ENCODE measurements at regions not wholly inside any gene's neighbourhood (a gene's known extent, or its start where the extent isn't known, plus 50 kb on each side); places are given as distances from the start of the nearest gene placed in this dataset.

GRCh38 chr2:34121076-34121475, 522.0 kb upstream of the FAM98A start:
- Histone ChIP-seq H3K4me1 (ENCODE audit: insufficient read depth, low read length) (no peaks in the 10 kb centered on the region), H3K4me3 (ENCODE audit: low read length in 2 of 2) (no peak overlapping the region), H3K36me3 (ENCODE audit: insufficient read depth, low read length) (no peaks in the 10 kb centered on the region), H3K27ac (ENCODE audit: low read depth, low read length) (no peak overlapping the region), H3K27me3 (ENCODE audit: insufficient read depth, low read length) (no peaks in the 10 kb centered on the region), H3K9me3 (ENCODE audit: control insufficient read depth in 1 of 2, low read length in 2 of 2) (no peaks in the 10 kb centered on the region)
- no peak for DNase-seq
- no peak overlapping the region for H3K27ac Mint-ChIP-seq
- peaks cover 0 to 8% (median 1%) of the 10 kb centered on the region in 8 donors for H3K9me3 Mint-ChIP-seq
- CTCF ChIA-PET (ENCODE audit: partially characterized antibody): no interaction called here
- no peaks in the 10 kb centered on the region for H3K27me3 Mint-ChIP-seq
- no peaks in the 10 kb centered on the region for H3K36me3 Mint-ChIP-seq
- POLR2A ChIA-PET (ENCODE audit: partially characterized antibody): no interaction called here
- H3K4me3 Mint-ChIP-seq: no peak overlapping the region
- intact Hi-C loops (cut with micrococcal nuclease): no loop called here
- no peaks in the 10 kb centered on the region for H3K4me1 Mint-ChIP-seq

- Mint-ChIP-seq H3K27ac (no peak overlapping the region), H3K4me1 (no peaks in the 10 kb centered on the region), H3K27me3 (no peaks in the 10 kb centered on the region), H3K4me3 (no peak overlapping the region), H3K9me3 (peaks cover 0 to 2% (median 0%) of the 10 kb centered on the region in 8 donors), H3K36me3 (no peaks in the 10 kb centered on the region)
- POLR2A ChIA-PET (ENCODE audit: partially characterized antibody): no interaction called here
- H3K27me3 ChIP-seq (ENCODE audit: insufficient read depth, low read length): no peaks in the 10 kb centered on the region
- no peak overlapping the region for H3K4me3 ChIP-seq (ENCODE audit: low read length in 2 of 2)
- no peaks in the 10 kb centered on the region for H3K4me1 ChIP-seq (ENCODE audit: insufficient read depth, low read length)
- CTCF ChIA-PET (ENCODE audit: partially characterized antibody): interaction anchor here (1.6 kb wide), 1 partner anchor 8 kb away, joined by 5 read pairs; no protein-coding TSS in a partner anchor
- intact Hi-C loops (cut with micrococcal nuclease): no loop called here
- H3K27ac ChIP-seq (ENCODE audit: low read depth, low read length): no peak overlapping the region
- H3K36me3 ChIP-seq (ENCODE audit: insufficient read depth, low read length): no peaks in the 10 kb centered on the region
- no peaks in the 10 kb centered on the region for H3K9me3 ChIP-seq (ENCODE audit: control insufficient read depth in 1 of 2, low read length in 2 of 2)
- no peak for DNase-seq
Observed at GRCh38 chr2:34115076-34115475, 516.0 kb upstream of the FAM98A start.

- no peaks in the 10 kb centered on the region for H3K4me1 Mint-ChIP-seq
- Histone ChIP-seq H3K4me3 (ENCODE audit: low read length in 2 of 2) (no peak overlapping the region), H3K27me3 (ENCODE audit: insufficient read depth, low read length) (no peaks in the 10 kb centered on the region), H3K9me3 (ENCODE audit: control insufficient read depth in 1 of 2, low read length in 2 of 2) (no peaks in the 10 kb centered on the region), H3K36me3 (ENCODE audit: insufficient read depth, low read length) (no peaks in the 10 kb centered on the region), H3K27ac (ENCODE audit: low read depth, low read length) (no peak overlapping the region), H3K4me1 (ENCODE audit: insufficient read depth, low read length) (no peaks in the 10 kb centered on the region)
- H3K4me3 Mint-ChIP-seq: no peak overlapping the region
- no peak for DNase-seq
- intact Hi-C loops (cut with micrococcal nuclease): no loop called here
- CTCF ChIA-PET (ENCODE audit: partially characterized antibody): no interaction called here
- no peak overlapping the region for H3K27ac Mint-ChIP-seq
- no peaks in the 10 kb centered on the region for H3K27me3 Mint-ChIP-seq
- POLR2A ChIA-PET (ENCODE audit: partially characterized antibody): no interaction called here
- no peaks in the 10 kb centered on the region for H3K36me3 Mint-ChIP-seq
- peaks cover 0 to 2% (median 0%) of the 10 kb centered on the region in 8 donors for H3K9me3 Mint-ChIP-seq
Observed at GRCh38 chr2:34112161-34112560, 513.1 kb upstream of the FAM98A start.

GRCh38 chr2:34110392-34110791, 511.3 kb upstream of the FAM98A start:
- Mint-ChIP-seq H3K4me1 (no peaks in the 10 kb centered on the region), H3K9me3 (peaks cover 0 to 2% (median 0%) of the 10 kb centered on the region in 8 donors), H3K36me3 (no peaks in the 10 kb centered on the region), H3K27me3 (no peaks in the 10 kb centered on the region), H3K4me3 (no peak overlapping the region), H3K27ac (no peak overlapping the region)
- CTCF ChIA-PET (ENCODE audit: partially characterized antibody): interaction anchor here (1.2 kb wide), 1 partner anchor 10 kb away, joined by 4 read pairs; no protein-coding TSS in a partner anchor
- H3K4me3 ChIP-seq (ENCODE audit: low read length in 2 of 2): no peak overlapping the region
- no peaks in the 10 kb centered on the region for H3K27me3 ChIP-seq (ENCODE audit: insufficient read depth, low read length)
- H3K4me1 ChIP-seq (ENCODE audit: insufficient read depth, low read length): no peaks in the 10 kb centered on the region
- intact Hi-C loops (cut with micrococcal nuclease): no loop called here
- POLR2A ChIA-PET (ENCODE audit: partially characterized antibody): no interaction called here
- no peaks in the 10 kb centered on the region for H3K9me3 ChIP-seq (ENCODE audit: control insufficient read depth in 1 of 2, low read length in 2 of 2)
- H3K36me3 ChIP-seq (ENCODE audit: insufficient read depth, low read length): no peaks in the 10 kb centered on the region
- no peak overlapping the region for H3K27ac ChIP-seq (ENCODE audit: low read depth, low read length)
- no peak for DNase-seq

- H3K4me3 Mint-ChIP-seq: no peak overlapping the region
- no peaks in the 10 kb centered on the region for H3K4me1 Mint-ChIP-seq
- ChIA-PET POLR2A (ENCODE audit: partially characterized antibody) (no interaction called here), CTCF (ENCODE audit: partially characterized antibody) (no interaction called here)
- no peaks in the 10 kb centered on the region for H3K36me3 Mint-ChIP-seq
- no peak overlapping the region for H3K4me3 ChIP-seq (ENCODE audit: low read length in 2 of 2)
- no peaks in the 10 kb centered on the region for H3K9me3 ChIP-seq (ENCODE audit: control insufficient read depth in 1 of 2, low read length in 2 of 2)
- intact Hi-C loops (cut with micrococcal nuclease): no loop called here
- no peaks in the 10 kb centered on the region for H3K4me1 ChIP-seq (ENCODE audit: insufficient read depth, low read length)
- no peaks in the 10 kb centered on the region for H3K36me3 ChIP-seq (ENCODE audit: insufficient read depth, low read length)
- no peaks in the 10 kb centered on the region for H3K27me3 ChIP-seq (ENCODE audit: insufficient read depth, low read length)
- H3K27ac Mint-ChIP-seq: no peak overlapping the region
- no peak for DNase-seq
- no peaks in the 10 kb centered on the region for H3K27me3 Mint-ChIP-seq
- no peaks in the 10 kb centered on the region for H3K9me3 Mint-ChIP-seq
- H3K27ac ChIP-seq (ENCODE audit: low read depth, low read length): no peak overlapping the region
Observed at GRCh38 chr2:34107811-34108210, 508.7 kb upstream of the FAM98A start.

GRCh38 chr2:34105006-34105767, 506.1 kb upstream of the FAM98A start:
- Histone ChIP-seq H3K27me3 (ENCODE audit: insufficient read depth, low read length) (no peaks in the 10 kb centered on the region), H3K27ac (ENCODE audit: low read depth, low read length) (no peak overlapping the region), H3K9me3 (ENCODE audit: control insufficient read depth in 1 of 2, low read length in 2 of 2) (no peaks in the 10 kb centered on the region), H3K4me1 (ENCODE audit: insufficient read depth, low read length) (no peaks in the 10 kb centered on the region), H3K36me3 (ENCODE audit: insufficient read depth, low read length) (no peaks in the 10 kb centered on the region), H3K4me3 (ENCODE audit: low read length in 2 of 2) (no peak overlapping the region)
- no peak overlapping the region for H3K27ac Mint-ChIP-seq
- H3K4me1 Mint-ChIP-seq: no peaks in the 10 kb centered on the region
- no peak overlapping the region for H3K4me3 Mint-ChIP-seq
- ChIA-PET POLR2A (ENCODE audit: partially characterized antibody) (no interaction called here), CTCF (ENCODE audit: partially characterized antibody) (no interaction called here)
- H3K27me3 Mint-ChIP-seq: no peaks in the 10 kb centered on the region
- DNase-seq: no peak
- H3K36me3 Mint-ChIP-seq: no peaks in the 10 kb centered on the region
- intact Hi-C loops (cut with micrococcal nuclease): no loop called here
- H3K9me3 Mint-ChIP-seq: no peaks in the 10 kb centered on the region

GRCh38 chr2:34104601-34105000, 505.5 kb upstream of the FAM98A start:
- CTCF ChIA-PET (ENCODE audit: partially characterized antibody): interaction anchor here (1.2 kb wide), 1 partner anchor 12 kb away, joined by 3 read pairs; no protein-coding TSS in a partner anchor
- no peaks in the 10 kb centered on the region for H3K27me3 Mint-ChIP-seq
- H3K27ac Mint-ChIP-seq: no peak overlapping the region
- intact Hi-C loops (cut with micrococcal nuclease): no loop called here
- no peak overlapping the region for H3K27ac ChIP-seq (ENCODE audit: low read depth, low read length)
- no peaks in the 10 kb centered on the region for H3K9me3 Mint-ChIP-seq
- H3K4me3 ChIP-seq (ENCODE audit: low read length in 2 of 2): no peak overlapping the region
- no peaks in the 10 kb centered on the region for H3K27me3 ChIP-seq (ENCODE audit: insufficient read depth, low read length)
- H3K4me3 Mint-ChIP-seq: no peak overlapping the region
- no peaks in the 10 kb centered on the region for H3K4me1 ChIP-seq (ENCODE audit: insufficient read depth, low read length)
- H3K4me1 Mint-ChIP-seq: no peaks in the 10 kb centered on the region
- POLR2A ChIA-PET (ENCODE audit: partially characterized antibody): no interaction called here
- DNase-seq: no peak
- no peaks in the 10 kb centered on the region for H3K36me3 ChIP-seq (ENCODE audit: insufficient read depth, low read length)
- H3K9me3 ChIP-seq (ENCODE audit: control insufficient read depth in 1 of 2, low read length in 2 of 2): no peaks in the 10 kb centered on the region
- no peaks in the 10 kb centered on the region for H3K36me3 Mint-ChIP-seq

Data from CD4-positive, alpha-beta memory T cell (primary cell).